ENCODE measurements at regions not wholly inside any gene's neighbourhood (a gene's known extent, or its start where the extent isn't known, plus 50 kb on each side); places are given as distances from the start of the nearest gene placed in this dataset.

- DNase-seq (ENCODE audit: low spot score) (no peak), ATAC-seq (no peak)
- no peaks in the 10 kb centered on the region for H3K36me3 ChIP-seq (ENCODE audit: insufficient read depth)
- H3K79me2 ChIP-seq (replicated peaks; ENCODE audit: insufficient read depth), result no peaks in the 10 kb centered on the region
- no peak overlapping the region for H3K4me2 ChIP-seq
- TF ChIP-seq ZNF331 (CRISPR knock-in tag; IDR thresholded peaks at IDR 0.05; ENCODE audit: low read depth) (no peak), NANOG (IDR thresholded peaks at IDR 0.05; ENCODE audit: borderline replicate concordance) (no peak), ZNF462 (CRISPR knock-in tag; IDR thresholded peaks at IDR 0.05) (no peak), EZH2 (IDR thresholded peaks at IDR 0.05; ENCODE audit: low read depth, unreplicated experiment) (no peak), STAT1 (IDR thresholded peaks at IDR 0.05; ENCODE audit: unreplicated experiment) (no peak), POLR2AphosphoS5 (IDR thresholded peaks at IDR 0.05; ENCODE audit: low read depth) (no peak), EZH2phosphoT487 (IDR thresholded peaks at IDR 0.05; ENCODE audit: unreplicated experiment) (no peak), CREB1 (CRISPR knock-in tag; IDR thresholded peaks at IDR 0.05; ENCODE audit: low read depth) (no peak), ETS1 (IDR thresholded peaks at IDR 0.05) (no peak), REST (IDR thresholded peaks at IDR 0.05; ENCODE audit: unreplicated experiment) (no peak), CTCF (conservative IDR thresholded peaks at IDR 0.05; ENCODE audit: low read depth in 2 of 2) (no peak), JUNB (IDR thresholded peaks at IDR 0.05; ENCODE audit: unreplicated experiment) (no peak)
- no peaks in the 10 kb centered on the region for H4K20me1 ChIP-seq (replicated peaks; ENCODE audit: insufficient read depth)
- Mint-ChIP-seq H3K4me3 (no peak overlapping the region), H3K27me3 (ENCODE audit: insufficient read depth, low read depth, poor library complexity) (peaks cover 6% of the 10 kb centered on the region), H3K27ac (no peak overlapping the region), H3K36me3 (ENCODE audit: low read depth) (no peaks in the 10 kb centered on the region), H3K9me3 (peaks cover 5% of the 10 kb centered on the region; the same call in 1 of the 3 replicates), H3K4me1 (peaks cover 7% of the 10 kb centered on the region)
- H3K4me1 ChIP-seq (ENCODE audit: insufficient read depth), result no peaks in the 10 kb centered on the region
- no peak overlapping the region for H2AFZ ChIP-seq
- H3K27me3 ChIP-seq (ENCODE audit: insufficient read depth), result no peaks in the 10 kb centered on the region
- no peak overlapping the region for H3K4me3 ChIP-seq
- H3K27ac ChIP-seq (ENCODE audit: low read depth), result no peak overlapping the region
- H3F3A ChIP-seq (replicated peaks; ENCODE audit: low read depth), result no peaks in the 10 kb centered on the region
- H3K9me2 ChIP-seq (ENCODE audit: insufficient read depth), result no peaks in the 10 kb centered on the region
Measured at GRCh38 chr16:5496013-5496412, 398.4 kb upstream of the EEF2KMT start.
